ENCODE measurements at regions not wholly inside any gene's neighbourhood (a gene's known extent, or its start where the extent isn't known, plus 50 kb on each side); places are given as distances from the start of the nearest gene placed in this dataset.
"Not testable (repeated sequence)": the region's sequence is repeated elsewhere in the genome, so short reads cannot be mapped to it uniquely, and the experiment has no call there.

DNA sequence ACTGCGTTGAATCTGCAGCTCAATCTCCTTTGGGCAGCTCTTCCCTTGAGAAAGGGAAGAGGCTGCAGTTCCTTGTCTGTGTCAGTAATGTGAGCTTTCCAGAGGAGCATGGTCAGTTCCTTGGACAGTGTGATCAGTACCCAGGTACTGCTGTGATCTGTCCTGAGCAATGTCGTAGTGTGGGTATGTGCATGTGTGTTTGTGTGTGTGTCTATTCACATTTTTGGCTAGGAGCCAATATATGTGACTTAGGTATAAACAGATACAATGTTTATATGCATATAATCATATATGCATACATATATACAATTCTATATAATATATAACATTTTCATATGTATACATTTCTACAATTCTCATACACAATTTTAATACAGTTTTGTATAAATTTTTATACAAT lies 85.4 kb upstream of the OLIG3 start:
- H3K27me3 Mint-ChIP-seq, result peaks cover 2% of the 10 kb centered on the region
- no peaks in the 10 kb centered on the region for H3K4me1 Mint-ChIP-seq (ENCODE audit: low read depth)
- no peaks in the 10 kb centered on the region for H3K36me3 Mint-ChIP-seq
- H3K4me3 Mint-ChIP-seq, result no peak overlapping the region
- no peak for DNase-seq
- intact Hi-C loops (cut with micrococcal nuclease), result no loop called here
- H3K9me3 Mint-ChIP-seq, result no peaks in the 10 kb centered on the region
- no peak overlapping the region for H3K27ac Mint-ChIP-seq
- POLR2A ChIA-PET, result no interaction called here
- CTCF ChIA-PET, result interaction anchor here (1.0 to 1.1 kb wide), 2 partner anchors 9 to 10 kb away, joined by 3 read pairs; no protein-coding TSS in a partner anchor

DNA sequence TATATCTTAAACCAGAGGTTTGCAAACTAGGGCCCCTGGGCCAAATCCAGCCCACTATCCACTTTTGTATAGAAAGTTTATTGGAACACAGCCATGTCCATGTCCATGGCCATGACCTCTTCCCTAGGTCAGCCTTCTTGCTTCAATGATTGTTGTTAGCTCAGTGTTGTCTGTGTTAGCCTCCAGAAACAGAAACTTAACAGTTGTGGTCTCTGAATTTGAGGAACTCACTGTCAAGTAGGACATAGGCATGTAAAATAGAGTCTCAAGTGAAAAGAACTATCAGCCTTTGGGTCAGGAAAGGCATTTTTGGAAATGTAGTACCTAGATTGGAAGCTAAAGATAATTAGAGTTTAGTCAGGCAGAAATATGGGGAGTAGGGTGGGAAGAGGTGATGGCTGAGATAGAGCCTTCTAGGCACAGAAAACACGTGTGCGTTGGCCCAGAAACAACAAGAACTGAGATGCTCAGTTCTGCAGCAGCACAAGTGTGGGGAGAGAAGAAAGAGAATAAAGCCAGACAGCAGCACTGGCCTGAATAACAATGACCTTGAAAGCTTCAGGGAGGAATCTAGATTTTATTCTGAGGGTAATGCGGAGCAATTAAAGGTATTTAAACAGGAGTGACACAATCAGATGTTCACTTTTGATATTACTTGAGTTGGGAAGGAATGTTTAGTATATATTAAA lies 87.0 kb upstream of the OLIG3 start:
- H3K27me3 Mint-ChIP-seq, result peaks cover 2% of the 10 kb centered on the region
- no peaks in the 10 kb centered on the region for H3K9me3 Mint-ChIP-seq
- H3K4me3 Mint-ChIP-seq, result no peak overlapping the region
- ChIA-PET POLR2A (no interaction called here), CTCF (interaction anchor here (0.6 to 1.1 kb wide), 3 partner anchors 10 to 92 kb away, joined by 3 to 4 read pairs (median 3); no protein-coding TSS in a partner anchor)
- H3K27ac Mint-ChIP-seq, result no peak overlapping the region
- intact Hi-C loops (cut with micrococcal nuclease), result no loop called here
- H3K4me1 Mint-ChIP-seq (ENCODE audit: low read depth), result no peaks in the 10 kb centered on the region
- H3K36me3 Mint-ChIP-seq, result no peaks in the 10 kb centered on the region
- no peak for DNase-seq

DNA sequence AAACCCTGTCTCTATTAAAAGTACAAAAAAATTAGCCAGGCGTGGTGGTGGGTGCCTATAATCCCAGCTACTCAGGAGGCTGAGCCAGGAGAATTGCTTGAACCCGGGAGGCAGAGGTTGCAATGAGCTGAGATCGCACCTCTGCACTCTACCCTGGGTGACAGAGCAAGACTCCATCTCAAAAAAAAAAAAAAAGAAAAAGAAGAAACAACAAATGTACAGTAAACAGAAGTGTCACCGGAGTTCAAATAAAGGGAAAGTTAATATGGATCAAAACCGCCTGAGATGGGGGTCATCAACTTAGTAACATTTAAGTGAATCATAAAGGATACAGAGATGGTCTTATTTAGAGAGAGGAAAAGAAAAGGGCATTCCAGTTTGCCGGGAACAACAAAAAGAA lies 89.3 kb upstream of the OLIG3 start:
- DNase-seq; intact Hi-C loops (cut with micrococcal nuclease); H3K36me3 Mint-ChIP-seq; POLR2A ChIA-PET; H3K4me1 Mint-ChIP-seq (ENCODE audit: low read depth); H3K9me3 Mint-ChIP-seq; H3K27me3 Mint-ChIP-seq; CTCF ChIA-PET; H3K27ac Mint-ChIP-seq; H3K4me3 Mint-ChIP-seq: not testable (repeated sequence)

DNA sequence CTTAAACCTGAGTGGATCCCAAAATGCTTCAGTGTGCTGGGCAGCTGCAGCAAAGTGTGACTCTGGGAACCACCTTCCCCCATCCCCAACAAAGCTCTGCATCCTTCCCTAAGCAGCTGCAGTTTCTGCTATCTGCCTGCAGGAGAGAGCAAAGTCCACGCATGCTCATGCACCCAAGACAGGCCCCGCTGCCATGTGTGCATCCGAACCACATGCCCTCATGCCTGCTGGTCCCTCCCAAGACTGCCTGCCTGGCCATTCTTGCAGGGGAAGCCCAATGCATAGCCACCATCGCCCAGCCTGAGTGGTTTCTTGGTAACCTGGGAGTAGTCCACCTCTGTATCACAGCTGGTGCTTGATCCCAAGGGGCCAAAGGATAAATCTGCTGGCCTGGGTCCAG lies 94.3 kb upstream of the OLIG3 start:
- peaks cover 4% of the 10 kb centered on the region for H3K36me3 Mint-ChIP-seq
- peaks cover 4% of the 10 kb centered on the region for H3K27me3 Mint-ChIP-seq
- intact Hi-C loops (cut with micrococcal nuclease), result no loop called here
- H3K4me3 Mint-ChIP-seq, result no peak overlapping the region
- ChIA-PET CTCF (interaction anchor here (0.7 to 3.7 kb wide), 23 partner anchors 9 to 512 kb away, joined by 3 to 31 read pairs (median 7); partner anchors contain the start of gene OLIG3), POLR2A (no interaction called here)
- peaks cover 14% of the 10 kb centered on the region for H3K4me1 Mint-ChIP-seq (ENCODE audit: low read depth)
- no peak overlapping the region for H3K27ac Mint-ChIP-seq
- peaks cover 18% of the 10 kb centered on the region for H3K9me3 Mint-ChIP-seq
- DNase-seq, result no peak

DNA sequence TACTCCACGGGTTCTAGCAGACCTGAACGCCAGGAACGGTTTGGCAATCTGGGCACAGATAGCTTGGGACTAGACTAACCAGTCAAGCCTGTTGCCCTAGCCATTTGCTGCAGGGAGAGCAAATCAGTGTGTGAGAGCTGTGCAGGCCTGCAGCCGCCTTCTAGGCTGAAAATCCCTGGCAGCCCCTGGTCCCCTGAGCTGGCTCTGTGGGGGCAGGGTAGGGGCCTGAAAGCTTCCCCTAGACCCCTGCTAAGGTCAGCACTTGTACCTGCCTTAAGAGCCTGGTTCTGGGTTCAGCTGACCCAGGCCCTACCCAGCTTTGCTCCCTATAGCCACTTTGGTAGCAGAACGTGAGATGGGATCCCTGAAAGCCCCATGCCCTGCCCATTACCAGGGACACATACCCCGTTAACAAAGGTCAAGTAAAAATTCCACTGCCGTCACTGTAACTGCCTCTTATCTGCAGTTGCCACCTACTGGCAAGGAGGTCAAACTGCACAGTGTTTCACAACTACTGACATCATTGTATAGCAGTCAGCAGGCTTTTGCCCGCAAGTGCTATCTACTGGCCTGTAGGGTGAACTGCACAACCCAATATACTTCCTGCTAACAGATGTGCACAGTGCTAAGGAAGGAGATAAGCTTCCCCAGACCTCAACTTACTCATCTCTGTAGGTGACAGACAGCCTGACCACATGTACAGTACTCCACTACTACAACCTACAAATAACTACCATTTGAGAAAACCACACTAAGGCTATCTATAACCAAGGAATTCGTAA lies 95.1 kb upstream of the OLIG3 start:
- peak; percentile 75 for DNase-seq
- ChIA-PET POLR2A (no interaction called here), CTCF (interaction anchor here (0.6 to 3.7 kb wide), 61 partner anchors 10 to 513 kb away, joined by 3 to 31 read pairs (median 4); partner anchors contain the start of gene OLIG3)
- Mint-ChIP-seq H3K27ac (peak overlapping the region; percentile 44), H3K27me3 (peaks cover 6% of the 10 kb centered on the region), H3K36me3 (peaks cover 4% of the 10 kb centered on the region), H3K9me3 (peaks cover 19% of the 10 kb centered on the region), H3K4me3 (no peak overlapping the region), H3K4me1 (ENCODE audit: low read depth) (peaks cover 14% of the 10 kb centered on the region)
- intact Hi-C loops (cut with micrococcal nuclease), result loop anchor here (1.0 kb wide), 3 partner anchors 95 to 247 kb away; partner anchors contain the start of gene OLIG3

DNA sequence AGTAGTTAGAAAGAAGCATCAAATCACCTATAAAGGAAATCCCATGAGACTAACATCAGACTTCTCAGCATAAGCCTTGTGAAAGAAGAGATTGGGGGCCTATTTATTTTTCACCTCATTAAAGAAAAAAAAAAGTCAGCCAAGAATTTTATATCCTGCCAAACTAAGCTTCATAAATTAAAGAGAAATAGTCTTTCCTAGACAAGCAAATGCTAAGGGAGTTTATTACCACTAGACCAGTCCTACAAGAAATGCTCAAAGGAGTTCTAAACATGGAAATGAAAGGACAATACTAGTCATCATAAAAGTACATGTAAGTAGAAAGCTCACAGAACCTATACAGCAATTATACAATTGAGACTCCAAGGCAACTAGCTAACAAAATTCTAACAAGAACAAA lies 96.5 kb upstream of the OLIG3 start:
- ChIA-PET POLR2A (no interaction called here), CTCF (interaction anchor here (0.6 to 3.7 kb wide), 11 partner anchors 9 to 730 kb away, joined by 3 to 31 read pairs (median 4); no protein-coding TSS in a partner anchor)
- no peak for DNase-seq
- Mint-ChIP-seq H3K9me3 (peaks cover 28% of the 10 kb centered on the region), H3K27me3 (peaks cover 10% of the 10 kb centered on the region), H3K4me3 (no peak overlapping the region), H3K27ac (no peak overlapping the region), H3K4me1 (ENCODE audit: low read depth) (peaks cover 14% of the 10 kb centered on the region), H3K36me3 (peaks cover 7% of the 10 kb centered on the region)
- intact Hi-C loops (cut with micrococcal nuclease), result no loop called here

DNA sequence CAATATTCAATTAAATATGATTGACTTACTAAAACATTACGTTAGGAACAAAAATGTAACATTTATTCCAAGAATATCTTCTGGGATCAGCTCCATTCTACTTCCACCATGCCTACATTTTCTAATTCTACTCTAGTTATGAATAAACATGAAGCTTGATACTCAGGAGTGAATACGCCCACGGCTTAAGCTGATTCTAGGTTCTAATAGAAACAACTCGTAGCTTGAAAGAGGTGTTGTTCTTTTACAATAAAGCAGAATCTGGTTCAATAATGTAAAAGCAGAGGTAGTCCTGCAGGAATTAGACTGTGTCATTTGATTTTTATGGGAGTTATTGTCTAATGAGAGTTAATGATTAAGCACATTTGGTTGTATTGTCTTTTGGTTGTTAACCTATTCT lies 107.3 kb upstream of the OLIG3 start:
- Mint-ChIP-seq H3K27ac (no peak overlapping the region), H3K27me3 (peaks cover 28% of the 10 kb centered on the region), H3K9me3 (no peaks in the 10 kb centered on the region), H3K4me3 (no peak overlapping the region), H3K4me1 (ENCODE audit: low read depth) (no peaks in the 10 kb centered on the region), H3K36me3 (no peaks in the 10 kb centered on the region)
- intact Hi-C loops (cut with micrococcal nuclease), result no loop called here
- DNase-seq, result no peak
- POLR2A ChIA-PET, result no interaction called here
- CTCF ChIA-PET, result interaction anchor here (6.9 kb wide), 1 partner anchor 12 kb away, joined by 31 read pairs; no protein-coding TSS in a partner anchor

DNA sequence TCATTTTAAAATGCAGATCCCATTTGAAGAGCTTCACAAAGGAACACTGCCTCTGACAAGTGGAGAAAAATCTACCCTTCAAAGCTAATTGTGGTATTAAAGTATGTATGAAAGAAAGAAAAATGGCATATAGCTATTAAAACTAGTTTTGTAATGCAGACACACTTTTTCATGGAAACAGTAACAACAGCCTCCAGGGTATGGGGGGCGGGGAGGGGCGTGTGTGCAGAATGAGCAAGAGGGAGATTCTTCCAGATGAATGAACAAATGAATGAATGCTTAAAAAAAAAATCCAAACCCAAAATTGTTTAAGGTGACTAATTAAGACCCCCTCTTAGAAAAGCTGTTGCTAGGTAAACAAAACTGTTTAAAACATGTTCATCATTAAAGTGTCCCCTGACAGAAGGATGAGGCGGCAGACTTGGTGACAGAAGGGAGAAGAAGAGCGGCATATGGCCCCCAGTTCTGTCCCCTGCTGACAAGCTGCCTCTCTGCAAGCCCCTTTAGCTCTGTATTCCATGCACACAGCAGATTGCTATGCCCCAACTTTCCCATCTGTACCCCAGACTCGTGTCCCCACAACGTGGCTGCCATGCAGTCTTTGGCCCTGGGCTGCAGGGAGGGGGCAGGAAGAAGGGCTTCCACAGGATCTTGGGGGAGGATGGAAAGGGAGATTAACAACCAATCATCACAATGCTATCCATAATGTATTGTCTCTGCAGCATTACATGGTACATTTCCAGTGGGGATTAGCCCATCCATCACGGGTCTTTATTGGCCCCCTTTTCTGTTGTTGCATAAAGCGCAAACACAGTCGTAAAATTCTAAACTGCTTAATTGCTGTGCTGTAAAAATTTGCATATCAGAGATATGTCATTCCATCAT lies 108.4 kb upstream of the OLIG3 start:
- H3K9me3 Mint-ChIP-seq, result no peaks in the 10 kb centered on the region
- no peaks in the 10 kb centered on the region for H3K4me1 Mint-ChIP-seq (ENCODE audit: low read depth)
- H3K27ac Mint-ChIP-seq, result no peak overlapping the region
- CTCF ChIA-PET, result interaction anchor here (6.9 kb wide), 1 partner anchor 13 kb away, joined by 31 read pairs; no protein-coding TSS in a partner anchor
- H3K4me3 Mint-ChIP-seq, result no peak overlapping the region
- POLR2A ChIA-PET, result no interaction called here
- intact Hi-C loops (cut with micrococcal nuclease), result no loop called here
- H3K36me3 Mint-ChIP-seq, result no peaks in the 10 kb centered on the region
- no peak for DNase-seq
- H3K27me3 Mint-ChIP-seq, result peaks cover 30% of the 10 kb centered on the region

DNA sequence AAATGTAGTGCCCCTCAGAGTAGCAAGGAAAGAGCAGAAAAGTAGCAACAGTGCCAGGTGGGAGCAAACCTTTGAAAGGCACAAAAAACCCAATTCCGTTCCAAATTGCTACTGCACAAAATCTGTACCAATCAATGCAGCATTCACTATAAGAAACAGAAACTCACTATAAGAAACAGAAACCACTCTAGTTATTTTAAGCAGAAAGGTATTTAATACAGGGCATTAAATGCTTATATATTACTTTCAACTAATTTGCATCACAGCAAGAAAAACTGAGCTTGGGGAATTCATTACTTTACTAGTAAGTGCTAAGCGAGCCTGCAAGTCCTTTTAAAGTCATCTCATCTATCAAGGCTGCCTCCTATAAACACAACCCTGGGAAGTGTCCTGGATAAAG lies 116.5 kb upstream of the OLIG3 start:
- POLR2A ChIA-PET, result no interaction called here
- H3K4me3 Mint-ChIP-seq, result no peak overlapping the region
- intact Hi-C loops (cut with micrococcal nuclease), result no loop called here
- no peaks in the 10 kb centered on the region for H3K4me1 Mint-ChIP-seq (ENCODE audit: low read depth)
- H3K9me3 Mint-ChIP-seq, result peaks cover 9% of the 10 kb centered on the region
- peaks cover 10% of the 10 kb centered on the region for H3K27me3 Mint-ChIP-seq
- no peak overlapping the region for H3K27ac Mint-ChIP-seq
- CTCF ChIA-PET, result interaction anchor here (0.8 kb wide), 1 partner anchor 247 kb away, joined by 3 read pairs; no protein-coding TSS in a partner anchor
- H3K36me3 Mint-ChIP-seq, result no peaks in the 10 kb centered on the region
- no peak for DNase-seq

DNA sequence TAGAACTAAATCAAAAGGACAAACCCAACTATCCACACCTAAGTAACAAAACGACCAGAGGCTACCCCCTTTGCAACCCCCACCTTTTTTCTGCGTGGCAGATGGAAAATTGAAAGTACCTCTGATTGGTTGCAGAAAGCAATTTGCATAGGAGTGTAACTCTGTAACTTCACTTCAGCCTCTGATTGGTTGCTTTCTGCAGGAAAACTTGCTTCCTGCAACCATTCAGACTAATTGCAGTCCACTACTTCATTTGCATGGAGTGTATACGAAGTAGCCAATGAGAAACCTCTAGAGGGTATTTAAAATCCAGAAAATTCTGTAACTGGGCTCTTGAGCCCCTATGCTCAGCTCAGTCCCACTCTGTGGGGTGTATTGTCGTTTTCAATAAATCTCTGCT lies 129.1 kb upstream of the OLIG3 start:
- POLR2A ChIA-PET, result no interaction called here
- CTCF ChIA-PET, result no interaction called here
- Mint-ChIP-seq H3K9me3 (no peaks in the 10 kb centered on the region), H3K27me3 (peaks cover 14% of the 10 kb centered on the region), H3K27ac (no peak overlapping the region), H3K4me3 (no peak overlapping the region), H3K36me3 (no peaks in the 10 kb centered on the region), H3K4me1 (ENCODE audit: low read depth) (no peaks in the 10 kb centered on the region)
- DNase-seq, result no peak
- intact Hi-C loops (cut with micrococcal nuclease), result no loop called here

DNA sequence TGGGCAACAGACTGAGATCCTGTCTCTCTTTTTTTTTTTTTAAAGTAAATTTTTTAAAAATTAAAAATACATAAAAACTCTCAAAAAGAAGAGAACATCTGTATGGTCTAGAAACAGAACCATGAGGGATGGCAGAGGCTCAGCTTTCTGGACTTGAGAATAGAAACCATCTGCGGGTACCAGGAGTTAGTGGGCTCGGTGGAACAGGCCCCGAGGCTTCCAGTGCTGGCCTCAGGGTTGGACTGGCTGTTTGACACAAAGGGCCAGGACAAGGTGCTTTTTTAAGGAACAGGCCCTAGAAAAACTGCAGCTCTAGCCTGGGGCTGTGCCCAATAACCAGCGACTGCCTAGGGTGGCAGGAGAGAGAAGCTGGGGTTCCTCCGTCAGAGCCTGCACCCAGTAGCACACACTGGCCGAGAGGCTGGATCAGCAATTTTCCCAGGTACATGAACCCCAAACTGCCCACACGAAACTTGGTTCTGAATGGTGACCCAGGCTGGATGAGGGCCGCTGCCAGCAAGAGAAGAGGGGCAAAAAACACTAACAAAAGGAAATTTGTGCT lies 131.0 kb upstream of the OLIG3 start:
- H3K36me3 Mint-ChIP-seq, result no peaks in the 10 kb centered on the region
- DNase-seq, result no peak
- H3K27ac Mint-ChIP-seq, result no peak overlapping the region
- intact Hi-C loops (cut with micrococcal nuclease), result no loop called here
- H3K4me1 Mint-ChIP-seq (ENCODE audit: low read depth), result no peaks in the 10 kb centered on the region
- POLR2A ChIA-PET, result no interaction called here
- peaks cover 14% of the 10 kb centered on the region for H3K27me3 Mint-ChIP-seq
- H3K4me3 Mint-ChIP-seq, result no peak overlapping the region
- no peaks in the 10 kb centered on the region for H3K9me3 Mint-ChIP-seq
- CTCF ChIA-PET, result no interaction called here

Data from activated CD4-positive, alpha-beta memory T cell treated with anti-CD3 and anti-CD28 coated beads for 36 hours (primary cell).